SK-N-SH (cell line): ENCODE measurements at regions not wholly inside any gene's neighbourhood (a gene's known extent, or its start where the extent isn't known, plus 50 kb on each side); places are given as distances from the start of the nearest gene placed in this dataset.

Experiments used
- CTCF ChIA-PET: fragments of 300-600, 350-600 bp; formaldehyde crosslinking; extraction: SDS; loops from one replicate; lab custom pipeline; 2021; lab: Yijun Ruan, JAX
- POLR2A ChIA-PET: fragments of 350-600 bp; sonication (Branson Sonifier 250); formaldehyde crosslinking; extraction: SDS; loops from one replicate; lab custom pipeline; 2020; ENCODE audit warnings: antibody characterized with exemption, inconsistent platforms; lab: Yijun Ruan, JAX
- DNase-seq: peaks from one replicate; pipeline ENCODE4 v3.0.0; 2012
- H2AFZ ChIP-seq: fragments of 200-600 bp; sonication (generic); 2 replicates; pipeline ENCODE4 v1.8.1; 2016; ENCODE audit warnings: antibody characterized with exemption, mild to moderate bottlenecking, low read depth
- H3F3A ChIP-seq: fragments of 200-600 bp; sonication (generic); replicated peaks from 2 replicates; pipeline ENCODE3; 2016; ENCODE audit warnings: antibody characterized with exemption, mild to moderate bottlenecking; ENCODE audit not compliant: insufficient read depth
- H3K27ac ChIP-seq, 2 experiments: fragments of 200-500 bp in 1 of 2; fragments of 200-600 bp in 1 of 2; sonication (Bioruptor generic) in 1 of 2; sonication (generic), shearing (Covaris generic) in 1 of 2; 2 replicates each; pipeline versions ENCODE4 v1.5.1 to v1.6.1; 2014 to 2016; ENCODE audit warnings: low read depth in 2 of 2, inconsistent platforms in 1 of 2, low read length in 1 of 2, mild to moderate bottlenecking in 1 of 2, mixed read lengths in 1 of 2
- H3K27me3 ChIP-seq: fragments of 200-600 bp; sonication (generic), shearing (Covaris generic); 2 replicates; pipeline ENCODE4 v1.6.1; 2016; ENCODE audit warnings: mixed run types; ENCODE audit not compliant: insufficient read depth
- H3K36me3 ChIP-seq, 2 experiments: fragments of 200-500 bp in 1 of 2; fragments of 200-600 bp in 1 of 2; sonication (Bioruptor generic) in 1 of 2; sonication (generic) in 1 of 2; replicated peaks in 1 of 2; 2 replicates each; pipeline versions ENCODE3 to v1.5.1; 2014 to 2016; ENCODE audit warnings: low read length in 1 of 2, mild to moderate bottlenecking in 1 of 2; ENCODE audit not compliant: insufficient read depth in 2 of 2, control insufficient read depth in 1 of 2
- H3K4me1 ChIP-seq, 2 experiments: fragments of 200-500 bp in 1 of 2; fragments of 200-600 bp in 1 of 2; sonication (Bioruptor generic) in 1 of 2; sonication (generic), shearing (Covaris generic) in 1 of 2; 2 replicates each; pipeline versions ENCODE4 v1.5.1 to v1.6.1; 2014 to 2016; ENCODE audit warnings: low read depth in 1 of 2, low read length in 1 of 2, mixed run types in 1 of 2; ENCODE audit not compliant: insufficient read depth in 2 of 2, control insufficient read depth in 1 of 2
- H3K4me2 ChIP-seq: fragments of 200-600 bp; sonication (generic), shearing (Covaris generic); 2 replicates; pipeline ENCODE4 v1.6.1; 2017; ENCODE audit warnings: mixed run types
- H3K4me3 ChIP-seq, 2 experiments: fragments of 200-500 bp in 1 of 2; fragments of 200-600 bp in 1 of 2; sonication (Bioruptor generic) in 1 of 2; sonication (generic), shearing (Covaris generic) in 1 of 2; 2 replicates each; pipeline versions ENCODE4 v1.5.1 to v1.8.1; 2014 to 2016; ENCODE audit warnings: low read depth in 2 of 2, inconsistent platforms in 1 of 2, low read length in 1 of 2, mild to moderate bottlenecking in 1 of 2, mixed read lengths in 1 of 2, moderate library complexity in 1 of 2
- H3K79me2 ChIP-seq: fragments of 200-600 bp; sonication (generic); 2 replicates; pipeline ENCODE4 v1.8.1; 2017; ENCODE audit warnings: mild to moderate bottlenecking; ENCODE audit not compliant: insufficient read depth
- H3K9ac ChIP-seq: fragments of 200-600 bp; sonication (generic); 2 replicates; pipeline ENCODE4 v1.6.1; 2017; ENCODE audit warnings: mixed run types
- H3K9me2 ChIP-seq: fragments of 200-600 bp; sonication (generic); 2 replicates; pipeline ENCODE4 v1.6.1; 2017; ENCODE audit warnings: mixed run types
- H3K9me3 ChIP-seq: fragments of 200-600 bp; sonication (generic); 2 replicates; pipeline ENCODE4 v1.6.1; 2017; ENCODE audit warnings: mixed run types, mild to moderate bottlenecking, moderate library complexity
- H4K20me1 ChIP-seq: fragments of 200-600 bp; sonication (generic); 2 replicates; pipeline ENCODE4 v1.6.1; 2017; ENCODE audit warnings: mild to moderate bottlenecking, mixed run types; ENCODE audit not compliant: insufficient read depth
- EP300 ChIP-seq, 2 experiments: IDR thresholded peaks; 2 replicates each; pipeline versions ENCODE4 v1.4.0 to v1.6.1; 2012; ENCODE audit warnings: borderline replicate concordance in 1 of 2, low read depth in 1 of 2, low read length in 1 of 2
- EZH2phosphoT487 ChIP-seq: fragments of 200-600 bp; sonication (generic); IDR thresholded peaks from 2 replicates; pipeline ENCODE4 v1.6.1; 2017; ENCODE audit warnings: low read depth, mixed run types, mild to moderate bottlenecking, antibody characterized with exemption, moderate library complexity, borderline replicate concordance
- FOSL2 ChIP-seq: IDR thresholded peaks from 2 replicates; pipeline ENCODE4 v1.4.0; 2012; ENCODE audit warnings: low read depth, mild to moderate bottlenecking, moderate library complexity, borderline replicate concordance
- FOXM1 ChIP-seq: IDR thresholded peaks from 2 replicates; pipeline ENCODE4 v1.4.0; 2012; ENCODE audit warnings: low read depth, mild to moderate bottlenecking
- GATA2 ChIP-seq: sonication (generic); formaldehyde crosslinking; IDR thresholded peaks from 2 replicates; pipeline ENCODE4 v1.5.0; 2020; ENCODE audit warnings: mild to moderate bottlenecking, missing genetic modification reagents
- NRF1 ChIP-seq: IDR thresholded peaks from 2 replicates; pipeline ENCODE4 v1.6.1; 2012; ENCODE audit warnings: low read depth, mild to moderate bottlenecking, low read length
- POLR2AphosphoS5 ChIP-seq: IDR thresholded peaks from 2 replicates; pipeline ENCODE4 v1.6.1; 2012; ENCODE audit warnings: low read depth, low read length
- RAD21 ChIP-seq: IDR thresholded peaks from 2 replicates; pipeline ENCODE4 v1.6.1; 2012; ENCODE audit warnings: mild to moderate bottlenecking, low read length
- RFX5 ChIP-seq: IDR thresholded peaks from 2 replicates; pipeline ENCODE4 v1.6.1; 2012; ENCODE audit warnings: mild to moderate bottlenecking, improper control_type of control experiment, low read length
- RXRA ChIP-seq: IDR thresholded peaks from 2 replicates; pipeline ENCODE4 v1.4.0; 2012; ENCODE audit warnings: low read depth, mild to moderate bottlenecking, borderline replicate concordance
- TCF12 ChIP-seq: IDR thresholded peaks from 2 replicates; pipeline ENCODE4 v1.4.0; 2012
- TEAD4 ChIP-seq: IDR thresholded peaks from 2 replicates; pipeline ENCODE4 v1.4.0; 2012; ENCODE audit warnings: mild to moderate bottlenecking, borderline replicate concordance; ENCODE audit not compliant: insufficient read depth
- YY1 ChIP-seq: IDR thresholded peaks from 2 replicates; pipeline ENCODE4 v1.4.0; 2012; ENCODE audit warnings: low read depth, mild to moderate bottlenecking
- WGBS: methylation state at CpG from one replicate; pipeline ENCODE4 v1.1.6; 2017; ENCODE audit warnings: low lambda C conversion rate; 5-methylcytosine and 5-hydroxymethylcytosine counted together
- TF ChIP-seq, protein P1 (sequence below): fragments of 200-600 bp; sonication (generic); IDR thresholded peaks from 2 replicates; pipeline ENCODE4 v1.6.1; 2017; ENCODE audit warnings: antibody characterized with exemption, mild to moderate bottlenecking, moderate library complexity
- TF ChIP-seq, protein P2 (sequence below): IDR thresholded peaks from 2 replicates; pipeline ENCODE4 v1.4.0; 2012; ENCODE audit warnings: low read depth, borderline replicate concordance

DNA sequence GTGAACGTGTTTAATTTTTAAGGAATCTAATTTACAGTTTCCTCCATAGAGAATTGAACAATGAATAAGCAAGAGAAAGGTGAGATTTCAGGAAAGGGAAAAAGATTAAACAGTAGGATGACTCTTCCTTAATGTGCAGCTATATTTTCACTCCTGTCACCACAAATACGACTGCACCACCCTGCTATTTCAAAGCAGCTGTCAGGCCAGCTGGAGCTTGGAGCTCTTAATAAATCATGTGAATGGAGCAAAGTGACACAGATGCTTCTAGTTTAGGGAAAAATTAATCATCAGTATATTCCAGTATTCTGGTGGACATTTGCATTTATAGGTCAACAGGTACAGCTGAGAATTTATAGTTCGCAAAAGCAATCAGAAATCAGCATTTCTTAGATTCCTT lies 56.5 kb upstream of the PKIB start:
- H3K27ac ChIP-seq = no peak overlapping the region
- H3K36me3 ChIP-seq = no peaks in the 10 kb centered on the region
- no peaks in the 10 kb centered on the region for H3K4me1 ChIP-seq
- H4K20me1 ChIP-seq = no peaks in the 10 kb centered on the region
- H3K4me2 ChIP-seq = no peak overlapping the region
- H3F3A ChIP-seq = no peaks in the 10 kb centered on the region
- ChIA-PET CTCF (interaction anchor here (2.0 kb wide), 1 partner anchor 23 kb away, joined by 6 read pairs; no protein-coding TSS in a partner anchor), POLR2A (no interaction called here)
- H3K79me2 ChIP-seq = no peaks in the 10 kb centered on the region
- no peak overlapping the region for H2AFZ ChIP-seq
- no peaks in the 10 kb centered on the region for H3K9me2 ChIP-seq
- no peaks in the 10 kb centered on the region; the same call in 1 of the 2 replicates for H3K27me3 ChIP-seq
- no peaks in the 10 kb centered on the region for H3K9me3 ChIP-seq
- 10% methylated on average over 3 of the region's 3 CpGs for WGBS
- H3K4me3 ChIP-seq = no peak overlapping the region
- no peak for DNase-seq
- TF ChIP-seq, protein P1, sequence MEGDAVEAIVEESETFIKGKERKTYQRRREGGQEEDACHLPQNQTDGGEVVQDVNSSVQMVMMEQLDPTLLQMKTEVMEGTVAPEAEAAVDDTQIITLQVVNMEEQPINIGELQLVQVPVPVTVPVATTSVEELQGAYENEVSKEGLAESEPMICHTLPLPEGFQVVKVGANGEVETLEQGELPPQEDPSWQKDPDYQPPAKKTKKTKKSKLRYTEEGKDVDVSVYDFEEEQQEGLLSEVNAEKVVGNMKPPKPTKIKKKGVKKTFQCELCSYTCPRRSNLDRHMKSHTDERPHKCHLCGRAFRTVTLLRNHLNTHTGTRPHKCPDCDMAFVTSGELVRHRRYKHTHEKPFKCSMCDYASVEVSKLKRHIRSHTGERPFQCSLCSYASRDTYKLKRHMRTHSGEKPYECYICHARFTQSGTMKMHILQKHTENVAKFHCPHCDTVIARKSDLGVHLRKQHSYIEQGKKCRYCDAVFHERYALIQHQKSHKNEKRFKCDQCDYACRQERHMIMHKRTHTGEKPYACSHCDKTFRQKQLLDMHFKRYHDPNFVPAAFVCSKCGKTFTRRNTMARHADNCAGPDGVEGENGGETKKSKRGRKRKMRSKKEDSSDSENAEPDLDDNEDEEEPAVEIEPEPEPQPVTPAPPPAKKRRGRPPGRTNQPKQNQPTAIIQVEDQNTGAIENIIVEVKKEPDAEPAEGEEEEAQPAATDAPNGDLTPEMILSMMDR = no peak
- no peak for TF ChIP-seq TEAD4
- no peak for TF ChIP-seq RXRA
- no peak for TF ChIP-seq POLR2AphosphoS5
- no peak for TF ChIP-seq FOSL2
- TF ChIP-seq NRF1 = no peak
- no peak for TF ChIP-seq FOXM1
- no peak for TF ChIP-seq RAD21
- TF ChIP-seq EP300 (IDR thresholded peaks at IDR 0.05; ENCODE audit: borderline replicate concordance in 1 of 2, low read depth in 1 of 2, low read length in 1 of 2) = no peak
- TF ChIP-seq, protein P2, sequence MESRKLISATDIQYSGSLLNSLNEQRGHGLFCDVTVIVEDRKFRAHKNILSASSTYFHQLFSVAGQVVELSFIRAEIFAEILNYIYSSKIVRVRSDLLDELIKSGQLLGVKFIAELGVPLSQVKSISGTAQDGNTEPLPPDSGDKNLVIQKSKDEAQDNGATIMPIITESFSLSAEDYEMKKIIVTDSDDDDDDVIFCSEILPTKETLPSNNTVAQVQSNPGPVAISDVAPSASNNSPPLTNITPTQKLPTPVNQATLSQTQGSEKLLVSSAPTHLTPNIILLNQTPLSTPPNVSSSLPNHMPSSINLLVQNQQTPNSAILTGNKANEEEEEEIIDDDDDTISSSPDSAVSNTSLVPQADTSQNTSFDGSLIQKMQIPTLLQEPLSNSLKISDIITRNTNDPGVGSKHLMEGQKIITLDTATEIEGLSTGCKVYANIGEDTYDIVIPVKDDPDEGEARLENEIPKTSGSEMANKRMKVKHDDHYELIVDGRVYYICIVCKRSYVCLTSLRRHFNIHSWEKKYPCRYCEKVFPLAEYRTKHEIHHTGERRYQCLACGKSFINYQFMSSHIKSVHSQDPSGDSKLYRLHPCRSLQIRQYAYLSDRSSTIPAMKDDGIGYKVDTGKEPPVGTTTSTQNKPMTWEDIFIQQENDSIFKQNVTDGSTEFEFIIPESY = no peak
- no peak for TF ChIP-seq EZH2phosphoT487
- TF ChIP-seq TCF12 = no peak
- TF ChIP-seq RFX5 = no peak
- no peak overlapping the region for H3K9ac ChIP-seq

DNA sequence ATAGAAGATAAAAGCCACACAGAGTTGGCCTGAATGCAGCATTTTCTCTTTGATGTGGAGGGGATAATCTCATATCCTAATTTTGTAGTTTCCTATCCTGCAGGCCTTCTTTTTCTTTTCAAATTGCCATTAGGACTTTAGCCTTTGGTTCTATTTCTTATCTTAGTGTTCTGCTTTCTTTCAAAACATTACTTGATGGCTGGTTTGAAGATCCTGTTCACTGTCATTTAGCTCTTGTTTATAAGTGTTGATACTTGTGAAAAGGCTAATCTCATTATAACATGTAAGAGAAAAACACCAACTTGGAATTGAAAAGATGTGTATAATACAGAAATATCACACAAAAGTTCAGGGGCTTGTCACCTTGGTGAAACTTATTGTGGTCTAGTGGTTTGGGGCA lies 54.6 kb upstream of the PKIB start:
- Histone ChIP-seq H3K27me3 (no peaks in the 10 kb centered on the region; the same call in 1 of the 2 replicates), H3K4me1 (no peaks in the 10 kb centered on the region), H3K9ac (no peak overlapping the region), H3K4me2 (no peak overlapping the region), H3F3A (no peaks in the 10 kb centered on the region), H3K27ac (no peak overlapping the region), H3K4me3 (no peak overlapping the region), H3K9me3 (no peaks in the 10 kb centered on the region), H4K20me1 (no peaks in the 10 kb centered on the region), H3K36me3 (no peaks in the 10 kb centered on the region), H3K79me2 (no peaks in the 10 kb centered on the region), H3K9me2 (no peaks in the 10 kb centered on the region), H2AFZ (no peak overlapping the region)
- DNase-seq = no peak
- ChIA-PET CTCF (no interaction called here), POLR2A (no interaction called here)
- TF ChIP-seq YY1 (no peak), GATA2 (CRISPR knock-in tag) (0 out of 2 replicates have a peak, but pooled peaks have one; percentile 11)
